ENCODE measurements at regions not wholly inside any gene's neighbourhood (a gene's known extent, or its start where the extent isn't known, plus 50 kb on each side); places are given as distances from the start of the nearest gene placed in this dataset.
"Not testable (repeated sequence)": the region's sequence is repeated elsewhere in the genome, so short reads cannot be mapped to it uniquely, and the experiment has no call there.

- H3K4me1 ChIP-seq: peaks cover 0 to 21% (median 2%) of the 10 kb centered on the region in 4 donors
- H3K27ac ChIP-seq: peak overlapping the region in 1 of 4 donors; percentile 20
- TF ChIP-seq POLR2A (IDR thresholded peaks at IDR 0.05) (no peak), EP300 (IDR thresholded peaks at IDR 0.05) (no peak), CTCF (IDR thresholded peaks at IDR 0.05) (no peak)
- DNase-seq (ENCODE audit: low spot score in 2 of 2): no peak
- H3K9me3 ChIP-seq: no peaks in the 10 kb centered on the region
- H3K27me3 ChIP-seq: no peaks in the 10 kb centered on the region
- H3K4me3 ChIP-seq: no peak overlapping the region
- H3K36me3 ChIP-seq: no peaks in the 10 kb centered on the region
Measured at GRCh38 chr1:168490306-168490705, 53.5 kb downstream of the XCL2 start.

- WGBS, 2 donors: 18 to 27% methylated on average over 1 of the region's 1 CpG
- H3K27ac ChIP-seq: peak overlapping the region in 1 of 4 donors; percentile 62
- no peaks in the 10 kb centered on the region for H3K27me3 ChIP-seq
- TF ChIP-seq CTCF (IDR thresholded peaks at IDR 0.05): no peak
- no peak for TF ChIP-seq POLR2A (IDR thresholded peaks at IDR 0.05)
- peak in 1 of 2 donors; percentile 69 for TF ChIP-seq EP300 (IDR thresholded peaks at IDR 0.05)
- H3K4me1 ChIP-seq: peaks cover 0 to 39% (median 2%) of the 10 kb centered on the region in 4 donors
- no peaks in the 10 kb centered on the region for H3K36me3 ChIP-seq
- peak; percentile 38 to 79 for DNase-seq (ENCODE audit: low spot score in 2 of 2)
- no peaks in the 10 kb centered on the region for H3K9me3 ChIP-seq
- H3K4me3 ChIP-seq: no peak overlapping the region
Measured at GRCh38 chr1:168488138-168488537, 55.7 kb downstream of the XCL2 start.

- WGBS, 2 donors: 91 to 100% methylated on average over 1 of the region's 1 CpG
- H3K27ac ChIP-seq; H3K36me3 ChIP-seq; H3K27me3 ChIP-seq; H3K9me3 ChIP-seq; H3K4me3 ChIP-seq; DNase-seq (ENCODE audit: low spot score in 2 of 2): not testable (repeated sequence)
- H3K4me1 ChIP-seq: peaks cover 0 to 40% (median 2%) of the 10 kb centered on the region in 4 donors
Measured at GRCh38 chr1:168486820-168487219, 57.0 kb downstream of the XCL2 start.

- DNase-seq (ENCODE audit: low spot score in 2 of 2): no peak
- peak overlapping the region in 2 of 4 donors; percentile 50 to 68 for H3K27ac ChIP-seq
- whole genome bisulfite sequencing, 2 donors: 11 to 22% methylated on average over 3 of the region's 5 CpGs
Measured at GRCh38 chr1:168485048-168485447, 58.7 kb downstream of the XCL2 start.

GRCh38 chr1:168484083-168484482 lies 59.7 kb downstream of the XCL2 start:
- TF ChIP-seq POLR2A (IDR thresholded peaks at IDR 0.05): no peak
- TF ChIP-seq EP300 (IDR thresholded peaks at IDR 0.05): no peak
- TF ChIP-seq CTCF (IDR thresholded peaks at IDR 0.05): no peak
- Histone ChIP-seq H3K27ac (peak overlapping the region in 2 of 4 donors; percentile 45 to 68), H3K9me3 (no peaks in the 10 kb centered on the region), H3K4me1 (peaks cover 0 to 36% (median 2%) of the 10 kb centered on the region in 4 donors), H3K27me3 (no peaks in the 10 kb centered on the region), H3K4me3 (no peak overlapping the region), H3K36me3 (no peaks in the 10 kb centered on the region)
- DNase-seq (ENCODE audit: low spot score in 2 of 2): no peak

More at GRCh38 chr1:168485048-168485447, 58.7 kb downstream of the XCL2 start:
- TF ChIP-seq CTCF (IDR thresholded peaks at IDR 0.05) (no peak), EP300 (IDR thresholded peaks at IDR 0.05) (peak in 1 of 2 donors; percentile 14), POLR2A (IDR thresholded peaks at IDR 0.05) (no peak)
- Histone ChIP-seq H3K9me3 (no peaks in the 10 kb centered on the region), H3K27me3 (no peaks in the 10 kb centered on the region), H3K4me3 (no peak overlapping the region), H3K36me3 (no peaks in the 10 kb centered on the region), H3K4me1 (peaks cover 0 to 36% (median 2%) of the 10 kb centered on the region in 4 donors)

- H3K4me3 ChIP-seq: no peak overlapping the region
- WGBS, 2 donors: 53 to 54% methylated on average over 1 of the region's 1 CpG
- H3K36me3 ChIP-seq: no peaks in the 10 kb centered on the region
- TF ChIP-seq EP300 (IDR thresholded peaks at IDR 0.05) (peak in 1 of 2 donors; percentile 56), CTCF (IDR thresholded peaks at IDR 0.05) (no peak)
- H3K27ac ChIP-seq: peak overlapping the region in 2 of 4 donors; percentile 54 to 68
- peaks cover 0 to 36% (median 2%) of the 10 kb centered on the region in 4 donors for H3K4me1 ChIP-seq
- H3K27me3 ChIP-seq: no peaks in the 10 kb centered on the region
- H3K9me3 ChIP-seq: no peaks in the 10 kb centered on the region
- DNase-seq (ENCODE audit: low spot score in 2 of 2): no peak
Measured at GRCh38 chr1:168483539-168483938, 60.3 kb downstream of the XCL2 start.

Measured in tibial nerve (tissue), 4 donors.